ENCODE measurements at regions not wholly inside any gene's neighbourhood (a gene's known extent, or its start where the extent isn't known, plus 50 kb on each side); places are given as distances from the start of the nearest gene placed in this dataset.

- TF ChIP-seq, protein P1, sequence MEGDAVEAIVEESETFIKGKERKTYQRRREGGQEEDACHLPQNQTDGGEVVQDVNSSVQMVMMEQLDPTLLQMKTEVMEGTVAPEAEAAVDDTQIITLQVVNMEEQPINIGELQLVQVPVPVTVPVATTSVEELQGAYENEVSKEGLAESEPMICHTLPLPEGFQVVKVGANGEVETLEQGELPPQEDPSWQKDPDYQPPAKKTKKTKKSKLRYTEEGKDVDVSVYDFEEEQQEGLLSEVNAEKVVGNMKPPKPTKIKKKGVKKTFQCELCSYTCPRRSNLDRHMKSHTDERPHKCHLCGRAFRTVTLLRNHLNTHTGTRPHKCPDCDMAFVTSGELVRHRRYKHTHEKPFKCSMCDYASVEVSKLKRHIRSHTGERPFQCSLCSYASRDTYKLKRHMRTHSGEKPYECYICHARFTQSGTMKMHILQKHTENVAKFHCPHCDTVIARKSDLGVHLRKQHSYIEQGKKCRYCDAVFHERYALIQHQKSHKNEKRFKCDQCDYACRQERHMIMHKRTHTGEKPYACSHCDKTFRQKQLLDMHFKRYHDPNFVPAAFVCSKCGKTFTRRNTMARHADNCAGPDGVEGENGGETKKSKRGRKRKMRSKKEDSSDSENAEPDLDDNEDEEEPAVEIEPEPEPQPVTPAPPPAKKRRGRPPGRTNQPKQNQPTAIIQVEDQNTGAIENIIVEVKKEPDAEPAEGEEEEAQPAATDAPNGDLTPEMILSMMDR (IDR thresholded peaks at IDR 0.05) = no peak
- TF ChIP-seq POLR2A (IDR thresholded peaks at IDR 0.05) = no peak
These were observed 199.5 kb upstream of the ZCCHC13 start for GRCh38 chrX:74104356-74105015.

Measured in testis (tissue), 2 donors.